GM19395 (cell line): ENCODE measurements at regions not wholly inside any gene's neighbourhood (a gene's known extent, or its start where the extent isn't known, plus 50 kb on each side); places are given as distances from the start of the nearest gene placed in this dataset.
"Not testable (repeated sequence)": the region's sequence is repeated elsewhere in the genome, so short reads cannot be mapped to it uniquely, and the experiment has no call there.

Source experiments
- ATAC-seq: cut with Tn5 transposase; IDR thresholded peaks from one replicate; pipeline ENCODE4 v1.9.1; 2021; ENCODE audit warnings: mild to moderate bottlenecking, moderate library complexity; ENCODE audit not compliant: unreplicated experiment

GRCh38 chrX:66692512-66692911, 53.6 kb upstream of the EDA2R start:
- ATAC-seq = not testable (repeated sequence)
